ENCODE measurements at regions not wholly inside any gene's neighbourhood (a gene's known extent, or its start where the extent isn't known, plus 50 kb on each side); places are given as distances from the start of the nearest gene placed in this dataset.

GRCh38 chr21:35925497-35925896 is 134.8 kb downstream of the SETD4 start:
- Histone ChIP-seq H3K27me3 (replicated peaks; ENCODE audit: insufficient read depth) (no peaks in the 10 kb centered on the region), H3K4me2 (ENCODE audit: unreplicated experiment) (no peak overlapping the region), H3K36me3 (ENCODE audit: low read depth) (no peaks in the 10 kb centered on the region), H3K4me1 (ENCODE audit: insufficient read depth) (peaks cover 13% of the 10 kb centered on the region), H3K9me2 (ENCODE audit: insufficient read depth) (no peaks in the 10 kb centered on the region), H3K4me3 (no peak overlapping the region), H3K9ac (no peak overlapping the region), H3F3A (ENCODE audit: insufficient read depth) (peaks cover 8% of the 10 kb centered on the region; the same call in 1 of the 2 replicates), H3K79me2 (ENCODE audit: insufficient read depth) (no peaks in the 10 kb centered on the region), H2AFZ (no peak overlapping the region), H3K27ac (0 out of 2 replicates have a peak overlapping the region, but pooled peaks have one; percentile 9), H3K9me3 (ENCODE audit: low read depth) (no peaks in the 10 kb centered on the region), H4K20me1 (ENCODE audit: insufficient read depth) (no peaks in the 10 kb centered on the region)
- peak; percentile 43 for DNase-seq
- no peak for TF ChIP-seq EZH2 (IDR thresholded peaks at IDR 0.05; ENCODE audit: insufficient read depth, poor library complexity, severe bottlenecking)
- TF ChIP-seq EZH2phosphoT487 (IDR thresholded peaks at IDR 0.05; ENCODE audit: insufficient read depth, low read depth): no peak
- in situ Hi-C loops (cut with MboI): loop anchor here (25.0 kb wide), 3 partner anchors 863 to 1188 kb away; no protein-coding TSS in a partner anchor
- 22 to 26% methylated on average over 6 of the region's 6 CpGs for WGBS, 2 experiments (ENCODE audit: low coverage in 1 of 2, low lambda C conversion rate in 2 of 2, missing lambda C conversion rate in 2 of 2)

GRCh38 chr21:35924714-35925301 is 135.5 kb downstream of the SETD4 start:
- DNase-seq: peak; percentile 72
- Histone ChIP-seq H4K20me1 (ENCODE audit: insufficient read depth) (no peaks in the 10 kb centered on the region), H3K4me1 (ENCODE audit: insufficient read depth) (peaks cover 13% of the 10 kb centered on the region), H2AFZ (no peak overlapping the region), H3K27me3 (replicated peaks; ENCODE audit: insufficient read depth) (no peaks in the 10 kb centered on the region), H3K4me3 (no peak overlapping the region), H3K4me2 (ENCODE audit: unreplicated experiment) (no peak overlapping the region), H3K9ac (no peak overlapping the region), H3K9me2 (ENCODE audit: insufficient read depth) (no peaks in the 10 kb centered on the region), H3K27ac (0 out of 2 replicates have a peak overlapping the region, but pooled peaks have one; percentile 9), H3F3A (ENCODE audit: insufficient read depth) (peaks cover 8% of the 10 kb centered on the region; the same call in 1 of the 2 replicates), H3K9me3 (ENCODE audit: low read depth) (no peaks in the 10 kb centered on the region), H3K36me3 (ENCODE audit: low read depth) (no peaks in the 10 kb centered on the region), H3K79me2 (ENCODE audit: insufficient read depth) (no peaks in the 10 kb centered on the region)
- no peak for TF ChIP-seq EZH2phosphoT487 (IDR thresholded peaks at IDR 0.05; ENCODE audit: insufficient read depth, low read depth)
- no peak for TF ChIP-seq EZH2 (IDR thresholded peaks at IDR 0.05; ENCODE audit: insufficient read depth, poor library complexity, severe bottlenecking)
- in situ Hi-C loops (cut with MboI): loop anchor here (25.0 kb wide), 3 partner anchors 863 to 1188 kb away; no protein-coding TSS in a partner anchor
- WGBS, 2 experiments (ENCODE audit: low coverage in 1 of 2, low lambda C conversion rate in 2 of 2, missing lambda C conversion rate in 2 of 2): 29 to 31% methylated on average over 6 of the region's 6 CpGs

GRCh38 chr21:35923971-35924370 is 136.4 kb downstream of the SETD4 start:
- WGBS, 2 experiments (ENCODE audit: low coverage in 1 of 2, low lambda C conversion rate in 2 of 2, missing lambda C conversion rate in 2 of 2): 80 to 84% methylated on average over 5 of the region's 5 CpGs
- TF ChIP-seq EZH2 (IDR thresholded peaks at IDR 0.05; ENCODE audit: insufficient read depth, poor library complexity, severe bottlenecking): no peak
- no peak for TF ChIP-seq EZH2phosphoT487 (IDR thresholded peaks at IDR 0.05; ENCODE audit: insufficient read depth, low read depth)
- H3K4me1 ChIP-seq (ENCODE audit: insufficient read depth): peaks cover 13% of the 10 kb centered on the region

GRCh38 chr21:35922618-35923017 is 137.7 kb downstream of the SETD4 start:
- WGBS, 2 experiments (ENCODE audit: low coverage in 1 of 2, low lambda C conversion rate in 2 of 2, missing lambda C conversion rate in 2 of 2): 55 to 64% methylated on average over 5 of the region's 5 CpGs
- DNase-seq: peak; percentile 49
- no peak overlapping the region for H3K27ac ChIP-seq

More at GRCh38 chr21:35923971-35924370, 136.4 kb downstream of the SETD4 start:
- Histone ChIP-seq H3K36me3 (ENCODE audit: low read depth) (no peaks in the 10 kb centered on the region), H3K9me2 (ENCODE audit: insufficient read depth) (no peaks in the 10 kb centered on the region), H3K4me2 (ENCODE audit: unreplicated experiment) (no peak overlapping the region), H3K4me3 (no peak overlapping the region), H3K27me3 (replicated peaks; ENCODE audit: insufficient read depth) (no peaks in the 10 kb centered on the region), H3K79me2 (ENCODE audit: insufficient read depth) (no peaks in the 10 kb centered on the region), H3K9me3 (ENCODE audit: low read depth) (no peaks in the 10 kb centered on the region), H4K20me1 (ENCODE audit: insufficient read depth) (no peaks in the 10 kb centered on the region), H3K27ac (no peak overlapping the region), H3F3A (ENCODE audit: insufficient read depth) (peaks cover 8% of the 10 kb centered on the region; the same call in 1 of the 2 replicates), H3K9ac (no peak overlapping the region), H2AFZ (no peak overlapping the region)
- in situ Hi-C loops (cut with MboI): no loop called here
- DNase-seq: no peak

More at GRCh38 chr21:35922618-35923017, 137.7 kb downstream of the SETD4 start:
- no peak overlapping the region for H3K9ac ChIP-seq
- H3K27me3 ChIP-seq (replicated peaks; ENCODE audit: insufficient read depth): no peaks in the 10 kb centered on the region
- H3K79me2 ChIP-seq (ENCODE audit: insufficient read depth): no peaks in the 10 kb centered on the region
- no peaks in the 10 kb centered on the region for H4K20me1 ChIP-seq (ENCODE audit: insufficient read depth)
- H3K4me2 ChIP-seq (ENCODE audit: unreplicated experiment): no peak overlapping the region
- H3K9me3 ChIP-seq (ENCODE audit: low read depth): no peaks in the 10 kb centered on the region
- no peak overlapping the region for H2AFZ ChIP-seq
- in situ Hi-C loops (cut with MboI): no loop called here
- no peaks in the 10 kb centered on the region for H3K9me2 ChIP-seq (ENCODE audit: insufficient read depth)
- no peaks in the 10 kb centered on the region for H3K36me3 ChIP-seq (ENCODE audit: low read depth)
- peaks cover 8% of the 10 kb centered on the region; the same call in 1 of the 2 replicates for H3F3A ChIP-seq (ENCODE audit: insufficient read depth)
- no peak for TF ChIP-seq EZH2phosphoT487 (IDR thresholded peaks at IDR 0.05; ENCODE audit: insufficient read depth, low read depth)
- TF ChIP-seq EZH2 (IDR thresholded peaks at IDR 0.05; ENCODE audit: insufficient read depth, poor library complexity, severe bottlenecking): no peak
- no peak overlapping the region for H3K4me3 ChIP-seq
- peaks cover 13% of the 10 kb centered on the region for H3K4me1 ChIP-seq (ENCODE audit: insufficient read depth)
